Astrocyte of the cerebellum (primary cell): ENCODE measurements at regions not wholly inside any gene's neighbourhood (a gene's known extent, or its start where the extent isn't known, plus 50 kb on each side); places are given as distances from the start of the nearest gene placed in this dataset.

Experiments used
- DNase-seq: peaks from one replicate; pipeline ENCODE4 v3.0.0-alpha.2; 2011; ENCODE audit warnings: low read depth
- H3K4me3 ChIP-seq: 2 replicates; pipeline ENCODE4 v1.5.1; 2011; ENCODE audit warnings: mild to moderate bottlenecking, low read depth, low read length, moderate library complexity
- in situ Hi-C: cut with HindIII; loops from 2 replicates; pipeline ENCODE4 v1.10.0; 2017; ENCODE audit warnings: low sequenced_read_pairs
- TF ChIP-seq, protein P1 (sequence below): IDR thresholded peaks from 2 replicates; pipeline ENCODE4 v1.5.1; 2012; ENCODE audit warnings: low read length, low read depth, moderate library complexity, mild to moderate bottlenecking; ENCODE audit errors: missing control alignments

DNA sequence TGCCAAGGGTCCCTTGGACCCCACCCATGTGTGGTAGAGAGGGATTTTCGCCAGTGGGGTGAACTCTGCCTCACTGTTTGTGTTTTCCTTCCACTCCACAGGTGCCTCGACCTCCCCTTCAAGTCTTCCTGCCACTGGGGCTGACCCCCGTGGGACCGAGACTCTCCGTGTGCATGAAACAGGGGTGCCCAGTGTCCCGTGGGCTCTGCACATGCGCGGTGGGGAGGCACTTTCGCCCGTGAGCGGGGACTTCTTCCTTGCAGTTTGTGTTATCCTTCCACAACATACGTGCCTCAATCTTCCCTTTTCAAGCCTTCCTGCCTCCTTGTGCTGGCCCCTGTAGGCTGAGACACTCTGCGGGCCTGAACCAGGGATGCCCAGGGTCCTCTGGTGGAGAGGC is 362.4 kb downstream of the ALG10 start:
- TF ChIP-seq, protein P1, sequence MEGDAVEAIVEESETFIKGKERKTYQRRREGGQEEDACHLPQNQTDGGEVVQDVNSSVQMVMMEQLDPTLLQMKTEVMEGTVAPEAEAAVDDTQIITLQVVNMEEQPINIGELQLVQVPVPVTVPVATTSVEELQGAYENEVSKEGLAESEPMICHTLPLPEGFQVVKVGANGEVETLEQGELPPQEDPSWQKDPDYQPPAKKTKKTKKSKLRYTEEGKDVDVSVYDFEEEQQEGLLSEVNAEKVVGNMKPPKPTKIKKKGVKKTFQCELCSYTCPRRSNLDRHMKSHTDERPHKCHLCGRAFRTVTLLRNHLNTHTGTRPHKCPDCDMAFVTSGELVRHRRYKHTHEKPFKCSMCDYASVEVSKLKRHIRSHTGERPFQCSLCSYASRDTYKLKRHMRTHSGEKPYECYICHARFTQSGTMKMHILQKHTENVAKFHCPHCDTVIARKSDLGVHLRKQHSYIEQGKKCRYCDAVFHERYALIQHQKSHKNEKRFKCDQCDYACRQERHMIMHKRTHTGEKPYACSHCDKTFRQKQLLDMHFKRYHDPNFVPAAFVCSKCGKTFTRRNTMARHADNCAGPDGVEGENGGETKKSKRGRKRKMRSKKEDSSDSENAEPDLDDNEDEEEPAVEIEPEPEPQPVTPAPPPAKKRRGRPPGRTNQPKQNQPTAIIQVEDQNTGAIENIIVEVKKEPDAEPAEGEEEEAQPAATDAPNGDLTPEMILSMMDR, result no peak
- in situ Hi-C loops, result no loop called here
- no peak for DNase-seq

GRCh38 chr12:34386016-34386415 is 363.7 kb downstream of the ALG10 start:
- no peak for DNase-seq
- TF ChIP-seq, protein P1, result no peak
- H3K4me3 ChIP-seq, result no peak overlapping the region
- in situ Hi-C loops, result no loop called here

More for the DNA sequence above, 362.4 kb downstream of the ALG10 start:
- no peak overlapping the region for H3K4me3 ChIP-seq

- TF ChIP-seq, protein P1, result no peak
- DNase-seq, result no peak
- no peak overlapping the region for H3K4me3 ChIP-seq
- in situ Hi-C loops, result no loop called here
Observed at GRCh38 chr12:34386621-34387255, 364.4 kb downstream of the ALG10 start.

DNA sequence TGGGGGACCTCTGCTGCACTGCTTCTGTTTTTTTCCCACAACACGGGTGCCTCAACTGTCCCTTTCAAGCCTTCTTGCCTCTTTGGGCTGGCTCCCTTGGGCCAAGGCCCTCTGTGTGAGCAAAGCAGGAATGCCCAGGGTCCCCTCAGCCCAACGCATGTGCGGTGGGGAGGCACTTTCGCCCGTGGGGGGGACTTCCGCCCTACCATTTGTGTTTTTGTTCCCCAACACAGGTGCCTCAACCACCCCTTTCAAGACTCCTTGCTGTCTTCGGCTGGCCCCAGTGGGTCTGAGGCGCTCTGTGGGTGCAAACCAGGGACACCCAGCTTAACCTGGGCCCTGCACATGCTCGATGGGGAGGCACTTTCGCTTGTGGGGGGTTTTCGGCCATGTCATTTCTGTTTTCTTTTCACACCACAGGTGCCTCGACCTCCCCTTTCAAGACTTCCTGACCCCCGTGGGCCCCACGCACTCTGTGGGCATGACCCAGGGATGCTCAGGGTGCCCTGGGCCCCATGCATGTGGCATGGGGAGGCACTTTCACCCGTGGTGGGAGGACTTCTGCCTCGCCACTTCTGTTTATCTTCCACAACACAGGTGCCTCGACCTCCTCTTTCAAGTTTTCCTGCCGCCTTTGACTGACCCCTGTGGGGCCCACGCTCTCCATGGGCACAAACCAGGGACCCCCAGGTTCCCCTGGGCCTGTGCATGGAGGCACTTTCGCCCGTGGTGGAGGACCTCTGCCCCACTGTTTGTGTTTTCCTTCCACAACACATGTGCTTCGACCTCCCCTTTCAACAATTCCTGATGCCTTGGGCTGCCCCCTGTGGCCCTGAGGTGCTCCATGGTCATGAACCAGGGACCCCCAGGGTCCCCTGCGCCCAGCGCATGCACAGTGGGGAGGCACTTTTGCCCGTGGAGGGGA is 365.7 kb downstream of the ALG10 start:
- DNase-seq, result no peak
- H3K4me3 ChIP-seq, result no peak overlapping the region
- in situ Hi-C loops, result no loop called here
- TF ChIP-seq, protein P1, result no peak

DNA sequence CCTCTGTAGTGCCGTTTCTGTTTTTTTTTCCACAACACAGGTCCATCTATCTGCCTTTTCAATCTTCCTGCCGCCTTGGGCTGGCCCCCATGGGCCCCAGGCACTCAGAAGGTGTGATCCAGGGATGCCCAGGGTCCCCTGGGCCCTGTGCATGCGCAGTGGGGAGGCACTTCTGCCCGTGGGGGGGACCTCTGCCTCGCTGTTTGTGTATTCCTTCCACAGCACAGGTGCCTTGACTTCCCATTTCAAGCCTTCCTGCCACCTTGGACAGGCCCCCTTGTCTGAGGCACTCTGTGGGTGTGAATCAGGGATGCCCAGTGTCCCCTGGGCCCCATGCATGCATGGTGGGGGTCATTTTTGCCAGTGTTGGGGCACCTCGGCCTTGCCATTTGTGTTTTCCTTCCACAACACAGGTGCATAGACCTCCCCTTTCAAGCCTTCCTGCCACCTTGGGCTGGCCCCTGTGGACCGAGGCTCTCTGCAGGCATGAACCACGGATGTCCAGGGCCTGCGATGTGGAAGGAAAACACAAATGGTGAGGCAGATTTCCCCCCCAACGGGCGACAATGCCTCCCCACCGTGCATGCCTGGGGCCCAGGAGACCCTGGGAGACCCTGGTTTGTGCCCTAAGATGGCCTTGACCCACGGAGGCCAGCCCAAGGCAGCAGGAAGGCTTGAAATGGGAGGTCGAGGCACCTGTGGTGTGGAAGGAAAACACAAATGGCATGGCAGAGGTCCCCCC is 366.5 kb downstream of the ALG10 start:
- in situ Hi-C loops, result no loop called here
- no peak for DNase-seq
- H3K4me3 ChIP-seq, result no peak overlapping the region
- TF ChIP-seq, protein P1, result no peak
